ENCODE measurements at regions not wholly inside any gene's neighbourhood (a gene's known extent, or its start where the extent isn't known, plus 50 kb on each side); places are given as distances from the start of the nearest gene placed in this dataset.

DNA sequence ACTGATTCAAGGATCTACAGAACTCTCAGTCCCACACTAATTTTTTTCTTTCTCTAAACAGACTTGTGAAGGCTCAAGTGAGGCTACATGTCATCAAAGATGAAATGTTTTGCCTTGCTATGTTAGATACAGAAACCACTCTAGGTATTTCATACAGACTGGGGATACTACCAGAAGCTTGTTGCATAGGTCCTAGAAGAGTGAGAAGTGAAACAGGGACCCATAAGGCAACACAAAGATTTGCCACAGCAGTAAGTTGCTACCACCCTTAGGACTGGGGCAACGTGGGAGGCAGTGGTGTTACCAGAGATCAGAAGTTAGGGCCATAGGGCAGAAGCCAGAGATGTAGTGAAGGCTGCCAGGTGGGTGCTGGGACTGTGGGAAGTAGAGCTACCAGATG, 50.7 kb upstream of the MID1IP1 start (continued):
- no peak for TF ChIP-seq ZNF626 (tag by site-specific recombination; IDR thresholded peaks at IDR 0.05)
- TF ChIP-seq ZNF366 (tag by site-specific recombination; conservative IDR thresholded peaks at IDR 0.05): no peak
- TF ChIP-seq ZNF248 (tag by site-specific recombination; IDR thresholded peaks at IDR 0.05): no peak
- no peak for TF ChIP-seq GLI4 (tag by site-specific recombination; IDR thresholded peaks at IDR 0.05)
- TF ChIP-seq, protein P1, sequence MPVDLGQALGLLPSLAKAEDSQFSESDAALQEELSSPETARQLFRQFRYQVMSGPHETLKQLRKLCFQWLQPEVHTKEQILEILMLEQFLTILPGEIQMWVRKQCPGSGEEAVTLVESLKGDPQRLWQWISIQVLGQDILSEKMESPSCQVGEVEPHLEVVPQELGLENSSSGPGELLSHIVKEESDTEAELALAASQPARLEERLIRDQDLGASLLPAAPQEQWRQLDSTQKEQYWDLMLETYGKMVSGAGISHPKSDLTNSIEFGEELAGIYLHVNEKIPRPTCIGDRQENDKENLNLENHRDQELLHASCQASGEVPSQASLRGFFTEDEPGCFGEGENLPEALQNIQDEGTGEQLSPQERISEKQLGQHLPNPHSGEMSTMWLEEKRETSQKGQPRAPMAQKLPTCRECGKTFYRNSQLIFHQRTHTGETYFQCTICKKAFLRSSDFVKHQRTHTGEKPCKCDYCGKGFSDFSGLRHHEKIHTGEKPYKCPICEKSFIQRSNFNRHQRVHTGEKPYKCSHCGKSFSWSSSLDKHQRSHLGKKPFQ (tag by site-specific recombination; IDR thresholded peaks at IDR 0.05): no peak
- no peak for TF ChIP-seq ZNF629 (tag by site-specific recombination; IDR thresholded peaks at IDR 0.05)
- TF ChIP-seq ZNF121 (tag by site-specific recombination; IDR thresholded peaks at IDR 0.05): no peak
